Hematopoietic multipotent progenitor cell treated with erythropoietin and hydrocortisone succinate and interleukin-3 and kit ligand, for 4 days (in vitro differentiated cells): ENCODE measurements at regions not wholly inside any gene's neighbourhood (a gene's known extent, or its start where the extent isn't known, plus 50 kb on each side); places are given as distances from the start of the nearest gene placed in this dataset.
"Not testable (repeated sequence)": the region's sequence is repeated elsewhere in the genome, so short reads cannot be mapped to it uniquely, and the experiment has no call there.

ENCODE experiments used
- DNase-seq: peaks from one replicate; pipeline ENCODE4 v3.0.0-alpha.2; 2015

- DNase-seq: no peak
Measured at GRCh38 chr10:64786989-64787388, 1265.8 kb downstream of the REEP3 start.

- no peak for DNase-seq
Measured at GRCh38 chr10:64795847-64796246, 1274.6 kb downstream of the REEP3 start.

- DNase-seq: no peak
Measured at GRCh38 chr10:64798297-64798696, 1277.1 kb downstream of the REEP3 start.

- DNase-seq: not testable (repeated sequence)
Measured at GRCh38 chr10:64808233-64808632, 1287.0 kb downstream of the REEP3 start.

GRCh38 chr10:64810046-64810445, 1288.8 kb downstream of the REEP3 start:
- not testable (repeated sequence) for DNase-seq

- DNase-seq: peak; percentile 12
Measured at GRCh38 chr10:64813391-64813790, 1292.2 kb downstream of the REEP3 start.

- no peak for DNase-seq
Measured at GRCh38 chr10:64814201-64814600, 1293.0 kb downstream of the REEP3 start.

- DNase-seq: no peak
Measured at GRCh38 chr10:64829888-64830412, 1308.7 kb downstream of the REEP3 start.

GRCh38 chr10:64830869-64831268, 1309.7 kb downstream of the REEP3 start:
- DNase-seq: no peak

- DNase-seq: no peak
Measured at GRCh38 chr10:64840341-64840740, 1319.1 kb downstream of the REEP3 start.

- no peak for DNase-seq
Measured at GRCh38 chr10:64846700-64847099, 1325.5 kb downstream of the REEP3 start.

- no peak for DNase-seq
Measured at GRCh38 chr10:64855941-64856340, 1334.7 kb downstream of the REEP3 start.

- DNase-seq: no peak
Measured at GRCh38 chr10:64859911-64860310, 1338.7 kb downstream of the REEP3 start.

- no peak for DNase-seq
Measured at GRCh38 chr10:64863836-64864235, 1342.6 kb downstream of the REEP3 start.

- DNase-seq: peak; percentile 92
Measured at GRCh38 chr10:64867501-64867962, 1346.3 kb downstream of the REEP3 start.

GRCh38 chr10:64873088-64873487, 1351.9 kb downstream of the REEP3 start:
- DNase-seq: no peak

GRCh38 chr10:64873959-64874358, 1352.8 kb downstream of the REEP3 start:
- no peak for DNase-seq

GRCh38 chr10:64880546-64880945, 1359.3 kb downstream of the REEP3 start:
- DNase-seq: no peak

- no peak for DNase-seq
Measured at GRCh38 chr10:64881257-64881656, 1360.1 kb downstream of the REEP3 start.

- no peak for DNase-seq
Measured at GRCh38 chr10:64896582-64896981, 1375.4 kb downstream of the REEP3 start.

GRCh38 chr10:64906311-64906710, 1385.1 kb downstream of the REEP3 start:
- DNase-seq: not testable (repeated sequence)

GRCh38 chr10:64924306-64924705, 1403.1 kb downstream of the REEP3 start:
- not testable (repeated sequence) for DNase-seq

- no peak for DNase-seq
Measured at GRCh38 chr10:64952042-64952441, 1430.8 kb downstream of the REEP3 start.

GRCh38 chr10:64956441-64956840, 1435.2 kb downstream of the REEP3 start:
- DNase-seq: no peak

- DNase-seq: no peak
Measured at GRCh38 chr10:64959116-64959515, 1437.9 kb downstream of the REEP3 start.
